Right lobe of liver (tissue), 6 donors: ENCODE measurements at regions not wholly inside any gene's neighbourhood (a gene's known extent, or its start where the extent isn't known, plus 50 kb on each side); places are given as distances from the start of the nearest gene placed in this dataset.

Experiments used
- ATAC-seq, 4 donors: fragments of 200-7000 bp; cut with Tn5 transposase; one replicate each; pipeline ENCODE4 v1.9.1; 2020; ENCODE audit warnings: mild to moderate bottlenecking in 4 of 4, moderate library complexity in 4 of 4
- DNase-seq, 3 donors: peaks; one replicate each; pipeline ENCODE4 v3.0.0-alpha.2; 2020
- H3K27ac ChIP-seq, 3 donors: fragments of 200-600 bp; one replicate each; pipeline ENCODE4 v1.8.0; 2022
- H3K27me3 ChIP-seq, 2 donors: fragments of 200-600 bp; one replicate each; pipeline ENCODE4 v1.8.0; 2022
- H3K36me3 ChIP-seq, 4 donors: fragments of 200-600 bp; sonication (generic) in 1 of 4; one replicate each; pipeline versions ENCODE4 v1.5.1 to v1.8.0; 2017 to 2022; ENCODE audit warnings: control low read depth in 1 of 4
- H3K4me1 ChIP-seq, 4 donors: fragments of 200-600 bp; sonication (generic) in 1 of 4; one replicate each; pipeline versions ENCODE4 v1.5.1 to v1.8.0; 2017 to 2022; ENCODE audit warnings: control low read depth in 1 of 4
- H3K4me3 ChIP-seq, 3 donors: fragments of 200-600 bp; one replicate each; pipeline ENCODE4 v1.8.0; 2022
- H3K9me3 ChIP-seq, 4 donors: fragments of 200-600 bp; sonication (generic) in 1 of 4; one replicate each; pipeline versions ENCODE4 v1.5.1 to v1.8.0; 2017 to 2022; ENCODE audit warnings: control low read depth in 1 of 4
- CTCF ChIP-seq, 4 donors: fragments of 200-600 bp in 3 of 4; fragments of 450-650 bp in 1 of 4; IDR thresholded peaks; one replicate each; pipeline versions ENCODE4 v1.5.1 to v1.8.0; 2016 to 2022; ENCODE audit warnings: antibody characterized with exemption in 4 of 4, mild to moderate bottlenecking in 2 of 4
- POLR2A ChIP-seq: fragments of 450-650 bp; IDR thresholded peaks from one replicate; pipeline ENCODE4 v1.6.1; 2017; ENCODE audit warnings: antibody characterized with exemption, mild to moderate bottlenecking
- WGBS: methylation state at CpG from one replicate; pipeline ENCODE4 v1.1.6; 2018; ENCODE audit warnings: low coverage, low lambda C conversion rate; ENCODE audit not compliant: insufficient coverage; ENCODE audit errors: missing lambda C conversion rate; 5-methylcytosine and 5-hydroxymethylcytosine counted together
- intact Hi-C, 2 donors: fragments of 100-400 bp; cut with DNase I; formaldehyde crosslinking; loops; one replicate each; pipeline versions ENCODE4 v1.11.2 to v1.14.1; 2022
- donor health status: DM: no; HTN: yes; CAD: no.
- donor health status: DM: no; HTN: no; CAD: no.
- donor health status: DM: no; HTN: no; CAD: no.
- donor health status: DM: no; HTN: yes; CAD: no.
- donor health status: DM: no; HTN: yes; CAD: no.

DNA sequence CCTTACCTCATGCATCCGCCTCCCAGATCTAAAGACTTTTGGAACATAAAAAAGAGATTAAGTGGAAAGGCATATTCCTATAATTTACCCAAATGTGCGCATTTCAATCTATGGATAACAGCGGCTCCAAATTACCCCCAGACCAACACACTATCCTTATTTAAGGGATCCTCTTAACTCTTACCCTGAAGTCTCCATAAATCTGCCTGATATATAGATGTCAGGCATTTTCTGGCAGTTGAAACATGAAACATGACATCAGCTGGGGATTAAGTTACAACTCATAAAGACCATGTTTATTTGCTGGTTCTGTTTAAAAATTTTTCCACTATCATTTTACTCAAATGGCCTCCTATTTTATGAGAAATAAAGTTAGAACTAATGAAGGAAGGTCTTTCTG lies 478.5 kb upstream of the SALL1 start:
- TF ChIP-seq CTCF (IDR thresholded peaks at IDR 0.05): no peak
- Histone ChIP-seq H3K4me1 (no peaks in the 10 kb centered on the region), H3K27me3 (no peaks in the 10 kb centered on the region), H3K9me3 (no peaks in the 10 kb centered on the region), H3K27ac (no peak overlapping the region), H3K4me3 (no peak overlapping the region), H3K36me3 (no peaks in the 10 kb centered on the region)
- intact Hi-C loops: no loop called here
- 83% methylated on average over 3 of the region's 3 CpGs for WGBS
- DNase-seq: no peak
- no peak for ATAC-seq

GRCh38 chr16:51624080-51624775 lies 473.2 kb upstream of the SALL1 start:
- no peaks in the 10 kb centered on the region for H3K4me1 ChIP-seq
- WGBS: 55% methylated on average over 6 of the region's 7 CpGs
- H3K36me3 ChIP-seq: no peaks in the 10 kb centered on the region
- no peak for DNase-seq
- no peaks in the 10 kb centered on the region for H3K27me3 ChIP-seq
- H3K27ac ChIP-seq: no peak overlapping the region
- no peak for TF ChIP-seq CTCF (IDR thresholded peaks at IDR 0.05)
- no peak for TF ChIP-seq POLR2A
- intact Hi-C loops: no loop called here
- H3K9me3 ChIP-seq: no peaks in the 10 kb centered on the region
- no peak overlapping the region for H3K4me3 ChIP-seq
- ATAC-seq: no peak

GRCh38 chr16:51621610-51622009 lies 470.5 kb upstream of the SALL1 start:
- no peaks in the 10 kb centered on the region for H3K4me1 ChIP-seq
- DNase-seq (no peak), ATAC-seq (no peak)
- 64% methylated on average over 1 of the region's 1 CpG for WGBS
- intact Hi-C loops: no loop called here
- no peaks in the 10 kb centered on the region for H3K36me3 ChIP-seq
- H3K9me3 ChIP-seq: no peaks in the 10 kb centered on the region
- H3K27ac ChIP-seq: no peak overlapping the region
- TF ChIP-seq CTCF (IDR thresholded peaks at IDR 0.05): no peak
- no peak for TF ChIP-seq POLR2A
- no peaks in the 10 kb centered on the region for H3K27me3 ChIP-seq
- H3K4me3 ChIP-seq: no peak overlapping the region

GRCh38 chr16:51615141-51615540 lies 464.1 kb upstream of the SALL1 start:
- intact Hi-C loops: no loop called here
- ATAC-seq (no peak), DNase-seq (no peak)
- no peaks in the 10 kb centered on the region for H3K9me3 ChIP-seq
- H3K4me3 ChIP-seq: no peak overlapping the region
- no peaks in the 10 kb centered on the region for H3K27me3 ChIP-seq
- no peaks in the 10 kb centered on the region for H3K4me1 ChIP-seq
- no peak for TF ChIP-seq POLR2A
- TF ChIP-seq CTCF (IDR thresholded peaks at IDR 0.05): no peak
- H3K36me3 ChIP-seq: no peaks in the 10 kb centered on the region
- no peak overlapping the region for H3K27ac ChIP-seq
- 80% methylated on average over 4 of the region's 4 CpGs for WGBS
